GM12892 (cell line): ENCODE measurements at regions not wholly inside any gene's neighbourhood (a gene's known extent, or its start where the extent isn't known, plus 50 kb on each side); places are given as distances from the start of the nearest gene placed in this dataset.
"Not testable (repeated sequence)": the region's sequence is repeated elsewhere in the genome, so short reads cannot be mapped to it uniquely, and the experiment has no call there.

Experiments
- DNase-seq: peaks from one replicate; pipeline ENCODE4 v3.0.0; 2011; ENCODE audit not compliant: insufficient read length
- FAIRE-seq: peaks from 2 replicates; lab custom pipeline; 2011; peaks lifted over from hg19 to GRCh38; lab: Jason Lieb, UNC
- POLR2A ChIP-seq: IDR thresholded peaks from 2 replicates; pipeline ENCODE4 v1.6.1; 2011; ENCODE audit warnings: low read depth, low read length, control low read depth
- POLR2AphosphoS5 ChIP-seq: IDR thresholded peaks from 2 replicates; pipeline ENCODE4 v1.6.1; 2011; ENCODE audit warnings: low read depth, low read length, control low read depth
- TAF1 ChIP-seq: IDR thresholded peaks from 2 replicates; pipeline ENCODE4 v1.6.1; 2011; ENCODE audit warnings: low read depth, mild to moderate bottlenecking, control low read depth, low read length, borderline replicate concordance

DNA sequence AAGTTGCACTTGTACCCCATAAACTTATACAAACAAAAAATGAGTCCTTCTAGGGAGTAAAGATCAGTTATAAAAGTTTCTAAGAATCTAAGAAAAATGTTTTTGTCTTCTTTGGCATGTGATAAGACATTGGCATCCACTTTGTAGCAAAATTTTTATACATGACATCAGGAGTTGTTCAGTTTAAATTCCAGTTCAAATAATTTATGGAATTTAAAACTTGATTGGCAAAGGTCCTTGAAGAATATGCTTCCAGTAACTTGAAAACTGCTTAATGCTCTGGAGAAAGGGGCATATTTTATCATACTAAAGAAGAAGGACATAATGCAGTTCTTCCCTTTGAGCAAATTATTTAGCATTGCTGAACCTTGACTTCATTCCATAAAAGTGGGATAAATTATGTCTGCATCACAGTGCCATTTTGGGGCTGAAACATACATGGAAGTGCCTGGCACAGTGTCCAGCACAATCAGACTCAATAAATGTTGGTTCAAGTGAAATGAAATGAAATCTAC is 163.3 kb upstream of the IL15 start:
- DNase-seq = no peak
- TF ChIP-seq POLR2AphosphoS5 = no peak
- no peak for TF ChIP-seq TAF1
- TF ChIP-seq POLR2A = no peak
- no peak for FAIRE-seq

DNA sequence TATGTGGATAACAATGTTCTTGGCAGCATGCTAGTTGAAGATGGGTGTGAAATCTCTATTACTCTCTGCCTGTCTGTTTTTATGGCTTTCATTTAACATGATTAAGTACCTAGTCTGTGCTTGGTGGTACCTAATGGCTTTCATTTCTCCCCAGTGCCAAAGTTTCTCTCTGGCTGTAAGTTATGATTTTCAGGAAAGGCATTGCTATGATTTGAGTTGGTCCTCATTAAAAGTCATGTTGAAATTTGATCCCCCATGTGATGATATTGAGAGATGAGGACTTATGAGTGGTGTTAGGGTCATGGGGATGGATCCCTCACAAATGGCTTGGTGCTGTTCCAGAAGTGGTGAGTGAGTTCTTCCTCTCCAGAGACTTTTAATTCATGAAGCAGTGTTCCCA is 162.4 kb upstream of the IL15 start:
- TF ChIP-seq POLR2AphosphoS5 (no peak), POLR2A (no peak), TAF1 (no peak)
- no peak for FAIRE-seq
- no peak for DNase-seq

DNA sequence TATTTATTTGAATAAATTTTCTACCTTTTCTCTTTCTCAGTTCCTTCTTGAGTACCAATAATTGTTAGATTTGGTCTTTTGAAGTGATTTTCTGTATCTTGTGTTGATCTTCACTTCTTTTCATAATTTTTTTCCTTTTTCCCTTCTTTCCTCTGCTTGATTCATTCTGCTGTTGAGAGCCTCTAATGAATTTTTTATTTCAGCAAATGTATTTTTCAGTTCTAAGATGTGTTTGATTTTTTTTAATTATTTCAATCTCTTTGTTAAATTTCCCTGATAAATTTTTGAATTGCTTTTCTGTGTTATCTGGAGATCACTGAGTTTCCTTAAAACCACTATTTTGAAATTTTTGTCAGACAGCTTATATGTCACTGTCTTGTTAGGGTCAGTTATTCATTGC is 155.4 kb upstream of the IL15 start:
- TF ChIP-seq TAF1 = no peak
- TF ChIP-seq POLR2AphosphoS5 = no peak
- TF ChIP-seq POLR2A = no peak
- FAIRE-seq (no peak), DNase-seq (no peak)

DNA sequence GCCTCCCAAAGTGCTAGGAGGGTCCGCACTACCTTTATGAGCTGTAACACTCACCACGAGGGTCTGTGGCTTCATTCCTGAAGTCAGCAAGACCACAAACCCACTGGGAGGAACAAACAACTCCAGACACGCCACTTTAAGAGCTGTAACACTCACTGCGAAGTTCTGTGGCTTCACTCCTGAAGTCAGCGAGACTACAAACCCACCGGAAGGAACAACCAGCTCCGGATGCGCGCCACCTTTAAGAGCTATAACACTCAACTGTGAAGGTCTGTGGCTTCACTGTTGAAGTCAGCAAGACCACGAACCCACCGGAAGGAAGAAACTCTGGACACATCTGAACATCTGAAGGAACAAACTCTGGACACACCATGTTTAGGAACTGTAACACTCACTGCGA is 152.1 kb upstream of the IL15 start:
- not testable (repeated sequence) for DNase-seq

GRCh38 chr4:141486375-141486997 is 149.9 kb upstream of the IL15 start:
- FAIRE-seq (no peak), DNase-seq (no peak)
- no peak for TF ChIP-seq POLR2A
- TF ChIP-seq TAF1 = no peak
- TF ChIP-seq POLR2AphosphoS5 = no peak

More for the DNA sequence above, 152.1 kb upstream of the IL15 start:
- FAIRE-seq = not testable (repeated sequence)

GRCh38 chr4:141497627-141498026 is 138.8 kb upstream of the IL15 start:
- no peak for TF ChIP-seq POLR2AphosphoS5
- TF ChIP-seq TAF1 = no peak
- no peak for TF ChIP-seq POLR2A
- DNase-seq (no peak), FAIRE-seq (peak; percentile 58)

DNA sequence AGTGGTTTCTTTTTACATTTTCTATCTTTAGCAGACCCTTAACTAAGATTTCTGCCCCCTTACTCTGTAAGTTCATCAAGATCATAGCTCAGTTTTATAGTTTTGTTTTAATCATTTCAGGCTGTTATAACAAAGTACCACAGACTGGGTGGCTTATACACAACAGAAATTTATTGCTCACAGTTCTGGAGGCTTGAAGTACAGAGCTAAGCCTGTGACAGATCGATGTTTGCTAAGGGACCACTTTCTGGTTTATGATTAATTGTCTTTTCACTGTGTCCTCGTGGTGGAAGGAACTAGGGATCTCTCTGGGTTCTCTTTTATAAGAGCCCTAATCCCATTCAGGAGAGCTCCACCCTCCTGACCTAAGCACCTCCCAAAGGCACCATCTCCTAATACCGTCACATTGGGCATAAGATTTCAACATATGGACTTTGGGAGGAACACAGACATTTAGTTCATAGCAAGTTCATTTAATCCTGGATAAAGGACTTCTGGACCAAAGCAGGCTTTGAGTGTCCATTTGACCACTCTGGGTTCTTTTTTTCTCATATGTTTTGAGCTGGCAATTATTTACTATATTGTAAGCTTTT is 137.0 kb upstream of the IL15 start:
- TF ChIP-seq TAF1 (no peak), POLR2AphosphoS5 (no peak), POLR2A (no peak)
- DNase-seq (no peak), FAIRE-seq (no peak)

GRCh38 chr4:141501395-141501794 is 135.0 kb upstream of the IL15 start:
- TF ChIP-seq TAF1 = no peak
- no peak for TF ChIP-seq POLR2AphosphoS5
- no peak for TF ChIP-seq POLR2A
- no peak for FAIRE-seq

GRCh38 chr4:141501931-141502330 is 134.5 kb upstream of the IL15 start:
- TF ChIP-seq POLR2A (no peak), POLR2AphosphoS5 (no peak), TAF1 (no peak)
- FAIRE-seq (no peak), DNase-seq (no peak)

More at GRCh38 chr4:141501395-141501794, 135.0 kb upstream of the IL15 start:
- no peak for DNase-seq

DNA sequence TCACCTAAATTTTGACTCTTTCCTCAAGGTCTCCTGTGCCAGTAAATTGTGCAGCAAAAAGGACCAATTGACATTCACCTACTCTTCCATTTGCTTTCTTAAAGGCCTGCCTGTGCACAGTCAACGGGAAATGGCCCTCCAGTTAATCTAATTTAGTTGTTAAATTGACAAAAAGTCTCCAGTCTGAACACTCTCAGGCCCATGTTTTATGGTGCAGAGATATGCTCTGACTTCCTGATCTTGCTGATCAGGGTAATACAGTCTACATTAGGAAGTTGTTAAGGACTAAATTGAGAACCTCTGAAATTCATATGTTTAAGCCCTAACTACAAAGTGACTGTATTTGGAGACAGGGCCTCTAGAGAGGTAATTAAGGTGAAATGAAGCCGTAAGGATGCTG is 133.6 kb upstream of the IL15 start:
- no peak for FAIRE-seq
- DNase-seq = no peak
- TF ChIP-seq POLR2AphosphoS5 (no peak), TAF1 (no peak), POLR2A (no peak)

- DNase-seq = no peak
- no peak for TF ChIP-seq POLR2A
- TF ChIP-seq TAF1 = no peak
- TF ChIP-seq POLR2AphosphoS5 = no peak
- FAIRE-seq = no peak
Observed at GRCh38 chr4:141503260-141503659, 133.1 kb upstream of the IL15 start.

GRCh38 chr4:141511055-141511454 is 125.3 kb upstream of the IL15 start:
- DNase-seq = no peak
- no peak for FAIRE-seq
- TF ChIP-seq POLR2A (no peak), POLR2AphosphoS5 (no peak), TAF1 (no peak)
